RWPE2 (cell line): ENCODE measurements at regions not wholly inside any gene's neighbourhood (a gene's known extent, or its start where the extent isn't known, plus 50 kb on each side); places are given as distances from the start of the nearest gene placed in this dataset.
A peak's percentile ranks its signal among the peaks of the same experiment; 100 is the strongest.

Experiments used
- ATAC-seq: fragments of 200-7000 bp; cut with Tn5 transposase; 3 replicates; pipeline ENCODE4 v1.9.1; 2021; ENCODE audit warnings: low read depth
- DNase-seq: peaks from one replicate; pipeline ENCODE4 v3.0.0-alpha.2; 2020; ENCODE audit warnings: low spot score
- H3K27ac ChIP-seq: fragments of 450-650 bp; 2 replicates; pipeline ENCODE4 v1.5.1; 2017; ENCODE audit warnings: mild to moderate bottlenecking; ENCODE audit not compliant: poor library complexity, severe bottlenecking
- H3K27me3 ChIP-seq: fragments of 250-450 bp; sonication (Bioruptor Pico); 2 replicates; pipeline ENCODE4 v1.5.1; 2021; ENCODE audit warnings: mild to moderate bottlenecking, moderate library complexity; ENCODE audit not compliant: insufficient read depth, poor library complexity, severe bottlenecking
- H3K36me3 ChIP-seq: fragments of 250-450 bp; sonication (Bioruptor Pico); 2 replicates; pipeline ENCODE4 v1.5.1; 2020; ENCODE audit warnings: low read depth, mild to moderate bottlenecking, moderate library complexity
- H3K4me1 ChIP-seq: fragments of 250-450 bp; sonication (Bioruptor Pico); 2 replicates; pipeline ENCODE4 v1.5.1; 2021; ENCODE audit warnings: mild to moderate bottlenecking, moderate library complexity; ENCODE audit not compliant: insufficient read depth, poor library complexity, severe bottlenecking
- H3K4me3 ChIP-seq: fragments of 250-450 bp; sonication (Bioruptor Pico); 2 replicates; pipeline ENCODE4 v1.5.1; 2021; ENCODE audit warnings: mild to moderate bottlenecking, moderate library complexity; ENCODE audit not compliant: severe bottlenecking
- H3K9me3 ChIP-seq: fragments of 250-450 bp; sonication (Bioruptor Pico); 2 replicates; pipeline ENCODE4 v1.5.1; 2021; ENCODE audit warnings: mild to moderate bottlenecking, moderate library complexity; ENCODE audit not compliant: severe bottlenecking
- TF ChIP-seq, protein P1 (sequence below): fragments of 450-650 bp; IDR thresholded peaks from one replicate; pipeline ENCODE4 v1.5.1; 2017; ENCODE audit warnings: mild to moderate bottlenecking, moderate library complexity; ENCODE audit not compliant: poor library complexity, severe bottlenecking

DNA sequence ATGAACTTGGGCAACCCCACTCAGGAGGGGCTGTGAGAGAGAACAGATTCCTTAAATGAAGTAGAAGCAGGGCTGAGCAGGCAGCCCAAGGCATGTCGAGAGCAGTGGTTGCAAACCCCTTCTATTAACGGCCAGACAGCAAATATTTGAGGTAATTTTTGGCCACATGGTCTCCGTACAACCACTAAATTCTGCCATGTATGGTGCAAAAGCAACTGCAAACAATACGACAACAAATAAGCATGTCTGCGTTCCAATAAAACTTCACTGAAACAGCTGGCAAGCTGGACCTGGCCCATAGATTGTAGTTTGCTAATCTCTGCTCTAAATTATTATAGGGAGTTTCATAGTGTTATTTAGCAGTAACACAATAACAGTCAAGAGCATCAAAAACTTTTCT, 217.0 kb upstream of the ZNF521 start:
- Histone ChIP-seq H3K4me1 (no peaks in the 10 kb centered on the region), H3K27ac (no peak overlapping the region), H3K9me3 (no peaks in the 10 kb centered on the region), H3K36me3 (no peaks in the 10 kb centered on the region), H3K4me3 (no peak overlapping the region), H3K27me3 (no peaks in the 10 kb centered on the region)
- TF ChIP-seq, protein P1, sequence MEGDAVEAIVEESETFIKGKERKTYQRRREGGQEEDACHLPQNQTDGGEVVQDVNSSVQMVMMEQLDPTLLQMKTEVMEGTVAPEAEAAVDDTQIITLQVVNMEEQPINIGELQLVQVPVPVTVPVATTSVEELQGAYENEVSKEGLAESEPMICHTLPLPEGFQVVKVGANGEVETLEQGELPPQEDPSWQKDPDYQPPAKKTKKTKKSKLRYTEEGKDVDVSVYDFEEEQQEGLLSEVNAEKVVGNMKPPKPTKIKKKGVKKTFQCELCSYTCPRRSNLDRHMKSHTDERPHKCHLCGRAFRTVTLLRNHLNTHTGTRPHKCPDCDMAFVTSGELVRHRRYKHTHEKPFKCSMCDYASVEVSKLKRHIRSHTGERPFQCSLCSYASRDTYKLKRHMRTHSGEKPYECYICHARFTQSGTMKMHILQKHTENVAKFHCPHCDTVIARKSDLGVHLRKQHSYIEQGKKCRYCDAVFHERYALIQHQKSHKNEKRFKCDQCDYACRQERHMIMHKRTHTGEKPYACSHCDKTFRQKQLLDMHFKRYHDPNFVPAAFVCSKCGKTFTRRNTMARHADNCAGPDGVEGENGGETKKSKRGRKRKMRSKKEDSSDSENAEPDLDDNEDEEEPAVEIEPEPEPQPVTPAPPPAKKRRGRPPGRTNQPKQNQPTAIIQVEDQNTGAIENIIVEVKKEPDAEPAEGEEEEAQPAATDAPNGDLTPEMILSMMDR, result no peak
- ATAC-seq (no peak), DNase-seq (no peak)

DNA sequence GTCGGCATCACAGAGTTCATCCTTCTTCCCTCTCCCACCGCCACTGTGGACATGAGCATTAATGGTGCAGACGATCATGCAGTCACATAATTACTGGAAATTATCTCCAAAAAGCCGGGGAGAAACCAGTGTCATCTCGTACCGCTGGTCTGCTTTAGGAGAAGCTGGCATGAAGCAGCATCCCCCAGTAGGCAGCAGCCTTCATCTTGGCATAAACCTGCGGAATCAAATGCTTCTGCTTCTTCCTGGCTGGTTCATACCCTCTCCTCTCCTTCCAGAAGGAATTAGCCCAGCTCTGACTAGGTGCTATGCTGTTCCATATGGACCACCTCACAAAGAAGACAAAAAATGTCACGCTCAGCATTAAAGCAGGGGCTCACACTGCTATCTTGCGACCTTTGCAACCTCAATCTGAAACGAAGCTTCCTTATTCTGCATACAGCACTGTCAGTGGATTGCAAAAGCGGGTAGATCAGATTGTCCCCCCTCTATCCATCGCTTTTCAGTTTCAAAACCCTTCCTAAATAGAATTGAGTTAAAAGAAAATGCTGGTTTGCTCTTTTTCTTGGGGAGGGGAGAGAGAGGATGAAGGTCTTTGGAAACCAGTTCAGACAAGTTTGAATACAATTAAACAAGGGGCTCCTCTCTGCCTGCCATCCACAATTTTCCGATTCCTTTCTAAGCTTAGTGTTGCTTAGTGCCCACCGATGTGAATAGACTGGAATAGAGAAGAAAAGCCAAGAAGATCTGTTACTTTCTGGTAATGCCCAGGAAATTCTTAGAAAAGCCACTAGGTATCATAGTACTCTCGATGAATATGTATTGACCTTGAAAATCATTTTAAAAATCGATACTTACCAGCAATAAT, 212.1 kb upstream of the ZNF521 start:
- DNase-seq (no peak), ATAC-seq (no peak)
- Histone ChIP-seq H3K4me3 (no peak overlapping the region), H3K4me1 (no peaks in the 10 kb centered on the region), H3K27ac (no peak overlapping the region), H3K36me3 (no peaks in the 10 kb centered on the region), H3K9me3 (no peaks in the 10 kb centered on the region), H3K27me3 (no peaks in the 10 kb centered on the region)
- TF ChIP-seq, protein P1, result no peak

DNA sequence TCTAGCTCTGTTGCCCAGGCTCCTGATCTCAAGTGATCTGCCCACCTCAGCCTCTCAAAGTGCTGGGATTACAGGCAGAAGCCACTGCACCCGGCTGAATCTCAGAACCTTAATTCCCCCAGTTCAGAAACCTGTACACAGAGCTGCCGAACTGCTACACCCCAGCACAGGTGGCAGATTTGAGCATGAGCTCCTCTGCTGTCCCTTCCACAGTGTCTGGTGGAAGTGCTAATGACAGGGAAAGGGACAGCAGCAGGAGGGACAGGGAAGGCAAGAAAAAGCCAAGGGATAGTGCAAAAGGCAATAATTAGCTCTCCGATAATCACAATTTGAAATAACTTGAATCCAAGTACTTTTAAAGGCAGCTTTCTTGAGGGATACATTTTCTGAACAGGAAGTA, 211.4 kb upstream of the ZNF521 start:
- no peak overlapping the region for H3K4me3 ChIP-seq
- DNase-seq, result no peak
- H3K27me3 ChIP-seq, result no peaks in the 10 kb centered on the region
- no peak overlapping the region for H3K27ac ChIP-seq
- no peaks in the 10 kb centered on the region for H3K4me1 ChIP-seq
- TF ChIP-seq, protein P1, result no peak
- no peak for ATAC-seq
- H3K36me3 ChIP-seq, result no peaks in the 10 kb centered on the region
- H3K9me3 ChIP-seq, result no peaks in the 10 kb centered on the region

DNA sequence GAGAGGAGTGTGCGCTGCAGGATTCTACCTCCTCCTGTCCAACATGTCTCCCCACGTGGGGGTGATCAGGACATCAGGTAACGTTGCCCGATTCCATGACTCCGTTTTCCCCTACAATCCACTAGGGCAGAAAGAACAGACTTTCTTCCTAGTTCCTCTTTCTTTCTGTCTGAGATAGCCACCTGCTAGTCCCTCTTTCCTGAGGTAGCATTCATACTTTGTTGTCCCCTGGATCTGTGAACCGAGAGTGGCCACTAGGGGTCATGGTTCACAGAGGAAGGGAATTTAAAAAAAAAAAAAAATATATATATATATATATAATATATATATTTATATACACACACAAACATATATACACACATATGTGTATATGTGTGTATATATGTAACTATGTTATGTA, 210.0 kb upstream of the ZNF521 start:
- Histone ChIP-seq H3K9me3 (no peaks in the 10 kb centered on the region), H3K27me3 (no peaks in the 10 kb centered on the region), H3K4me1 (no peaks in the 10 kb centered on the region), H3K36me3 (no peaks in the 10 kb centered on the region), H3K27ac (no peak overlapping the region), H3K4me3 (no peak overlapping the region)
- TF ChIP-seq, protein P1, result peak; percentile 15
- DNase-seq (no peak), ATAC-seq (no peak)

DNA sequence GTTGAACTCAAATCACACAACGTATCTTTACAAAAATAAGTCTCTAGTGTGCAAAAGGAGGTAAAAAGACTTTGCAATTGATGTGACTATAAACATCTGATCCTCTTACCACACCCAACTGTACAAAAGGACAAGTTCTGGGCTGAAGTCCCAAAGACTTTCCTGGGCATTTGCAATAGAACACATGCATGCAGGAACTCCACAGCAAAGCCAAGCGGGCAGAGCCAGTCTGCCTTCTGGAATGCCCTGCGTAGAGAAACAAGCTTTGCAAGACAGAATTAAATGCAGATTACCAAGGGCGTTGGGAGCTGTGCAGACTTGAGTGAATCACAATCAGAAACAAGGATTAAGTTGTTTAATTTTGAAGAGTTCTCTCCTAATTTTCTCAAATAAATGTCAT, 208.4 kb upstream of the ZNF521 start:
- no peak overlapping the region for H3K27ac ChIP-seq
- H3K4me1 ChIP-seq, result no peaks in the 10 kb centered on the region
- no peak for DNase-seq
- H3K27me3 ChIP-seq, result no peaks in the 10 kb centered on the region
- H3K36me3 ChIP-seq, result no peaks in the 10 kb centered on the region
- no peaks in the 10 kb centered on the region for H3K9me3 ChIP-seq
- TF ChIP-seq, protein P1, result no peak
- H3K4me3 ChIP-seq, result no peak overlapping the region
- no peak for ATAC-seq
